H9 (cell line): ENCODE measurements at regions not wholly inside any gene's neighbourhood (a gene's known extent, or its start where the extent isn't known, plus 50 kb on each side); places are given as distances from the start of the nearest gene placed in this dataset.

ENCODE experiments used
- DNase-seq: peaks from one replicate; pipeline ENCODE4 v3.0.0-alpha.2; 2017
- H2AFZ ChIP-seq: one replicate; pipeline ENCODE4 v1.6.1; 2013; ENCODE audit warnings: mild to moderate bottlenecking, low read length, control low read depth, moderate library complexity
- H2AK5ac ChIP-seq: 2 replicates; pipeline ENCODE4 v1.6.1; 2013; ENCODE audit warnings: low read length, control low read depth, mixed read lengths; ENCODE audit not compliant: insufficient read length
- H2BK120ac ChIP-seq: one replicate; pipeline ENCODE4 v1.6.1; 2013; ENCODE audit warnings: low read depth, mild to moderate bottlenecking, low read length, control low read depth, inconsistent platforms; ENCODE audit not compliant: poor library complexity, severe bottlenecking
- H2BK12ac ChIP-seq: 2 replicates; pipeline ENCODE4 v1.6.1; 2013; ENCODE audit warnings: low read length, control low read depth, mixed read lengths, low read depth; ENCODE audit not compliant: insufficient read length
- H2BK15ac ChIP-seq: 2 replicates; pipeline ENCODE4 v1.6.1; 2013; ENCODE audit warnings: low read depth, low read length, control low read depth
- H2BK20ac ChIP-seq: one replicate; pipeline ENCODE4 v1.6.1; 2013; ENCODE audit warnings: low read depth, mild to moderate bottlenecking, low read length, control low read depth, inconsistent platforms; ENCODE audit not compliant: poor library complexity, severe bottlenecking
- H2BK5ac ChIP-seq: 2 replicates; pipeline ENCODE4 v1.6.1; 2013; ENCODE audit warnings: low read length, control low read depth, mixed read lengths; ENCODE audit not compliant: insufficient read length
- H3K14ac ChIP-seq: 2 replicates; pipeline ENCODE4 v1.6.1; 2013; ENCODE audit warnings: low read length, control low read depth; ENCODE audit not compliant: insufficient read depth
- H3K18ac ChIP-seq: 2 replicates; pipeline ENCODE4 v1.6.1; 2013; ENCODE audit warnings: low read depth, mild to moderate bottlenecking, mixed read lengths, low read length, control low read depth; ENCODE audit not compliant: insufficient read length
- H3K23ac ChIP-seq: 2 replicates; pipeline ENCODE4 v1.6.1; 2013; ENCODE audit warnings: low read length, control low read depth, mixed read lengths, low read depth; ENCODE audit not compliant: insufficient read length
- H3K23me2 ChIP-seq: 2 replicates; pipeline ENCODE4 v1.6.1; 2013; ENCODE audit warnings: low read depth, mild to moderate bottlenecking, mixed read lengths, low read length, control low read depth; ENCODE audit not compliant: insufficient read length, poor library complexity, severe bottlenecking
- H3K27ac ChIP-seq: 2 replicates; pipeline ENCODE4 v1.5.1; 2013; ENCODE audit warnings: low read length, control low read depth, mixed read lengths, low read depth; ENCODE audit not compliant: insufficient read length
- H3K27me3 ChIP-seq: 2 replicates; pipeline ENCODE4 v1.6.1; 2013; ENCODE audit warnings: low read length, control low read depth, inconsistent platforms; ENCODE audit not compliant: insufficient read depth
- H3K4ac ChIP-seq: 2 replicates; pipeline ENCODE4 v1.6.1; 2013; ENCODE audit warnings: low read depth, mild to moderate bottlenecking, control low read depth, inconsistent platforms, low read length, moderate library complexity
- H3K4me1 ChIP-seq: 2 replicates; pipeline ENCODE4 v1.6.1; 2013; ENCODE audit warnings: low read length, control low read depth, inconsistent platforms; ENCODE audit not compliant: insufficient read depth
- H3K4me2 ChIP-seq: 2 replicates; pipeline ENCODE4 v1.6.1; 2013; ENCODE audit warnings: low read length, control low read depth, mixed read lengths; ENCODE audit not compliant: insufficient read length, insufficient read depth
- H3K56ac ChIP-seq: 2 replicates; pipeline ENCODE4 v1.6.1; 2013; ENCODE audit warnings: low read depth, mild to moderate bottlenecking, mixed read lengths, low read length, control low read depth; ENCODE audit not compliant: insufficient read length
- H3K79me1 ChIP-seq: 2 replicates; pipeline ENCODE4 v1.6.1; 2013; ENCODE audit warnings: low read depth, mild to moderate bottlenecking, moderate library complexity, low read length, control low read depth, inconsistent platforms; ENCODE audit not compliant: insufficient read depth, poor library complexity, severe bottlenecking
- H3K79me2 ChIP-seq: 2 replicates; pipeline ENCODE4 v1.6.1; 2013; ENCODE audit warnings: low read length, control low read depth, inconsistent platforms; ENCODE audit not compliant: insufficient read depth
- H3K9ac ChIP-seq: 2 replicates; pipeline ENCODE4 v1.6.1; 2013; ENCODE audit warnings: low read length, control low read depth, mixed read lengths; ENCODE audit not compliant: insufficient read length; ENCODE audit errors: extremely low read depth
- H3K9me3 ChIP-seq: one replicate; pipeline ENCODE4 v1.6.1; 2013; ENCODE audit warnings: low read depth, low read length, inconsistent platforms; ENCODE audit not compliant: control insufficient read depth
- H3T11ph ChIP-seq: one replicate; pipeline ENCODE4 v1.6.1; 2013; ENCODE audit warnings: mild to moderate bottlenecking, low read length, control low read depth, inconsistent platforms
- H4K20me1 ChIP-seq: one replicate; pipeline ENCODE4 v1.6.1; 2013; ENCODE audit not compliant: control insufficient read depth, insufficient read length, insufficient read depth
- H4K5ac ChIP-seq: 2 replicates; pipeline ENCODE4 v1.6.1; 2013; ENCODE audit warnings: low read depth, mild to moderate bottlenecking, mixed read lengths, low read length, control low read depth; ENCODE audit not compliant: insufficient read length
- H4K8ac ChIP-seq: replicated peaks from 2 replicates; pipeline ENCODE4 v1.6.1; 2013; ENCODE audit warnings: low read length, control low read depth, mixed read lengths, low read depth; ENCODE audit not compliant: insufficient read length
- H4K91ac ChIP-seq: 2 replicates; pipeline ENCODE4 v1.6.1; 2013; ENCODE audit warnings: low read depth, mild to moderate bottlenecking, moderate library complexity, mixed read lengths, low read length, control low read depth; ENCODE audit not compliant: insufficient read length
- H3K27ac Mint-ChIP-seq, 3 experiments: 2 replicates in 2 of 3; 3 replicates in 1 of 3; pipeline ENCODE4 v1.8.0; 2020 to 2021; ENCODE audit warnings: mixed read lengths in 3 of 3, mild to moderate bottlenecking in 1 of 3, moderate library complexity in 1 of 3
- H3K27me3 Mint-ChIP-seq: 2 replicates; pipeline ENCODE4 v1.8.0; 2021; ENCODE audit warnings: low read depth, mild to moderate bottlenecking, moderate library complexity, mixed read lengths
- H3K36me3 Mint-ChIP-seq, 3 experiments: 2 replicates in 2 of 3; 3 replicates in 1 of 3; pipeline ENCODE4 v1.8.0; 2020 to 2021; ENCODE audit warnings: low read depth in 3 of 3, mixed read lengths in 3 of 3; ENCODE audit not compliant: insufficient read depth in 1 of 3
- H3K4me1 Mint-ChIP-seq, 2 experiments: 2 replicates each; pipeline ENCODE4 v1.8.0; 2020; ENCODE audit warnings: mixed read lengths in 2 of 2
- H3K4me3 Mint-ChIP-seq, 2 experiments: 2 replicates in 1 of 2; 3 replicates in 1 of 2; pipeline ENCODE4 v1.8.0; 2020 to 2021; ENCODE audit warnings: mild to moderate bottlenecking in 2 of 2, mixed read lengths in 2 of 2, moderate library complexity in 1 of 2
- H3K9me3 Mint-ChIP-seq, 2 experiments: 2 replicates in 1 of 2; 3 replicates in 1 of 2; pipeline ENCODE4 v1.8.0; 2020; ENCODE audit warnings: mild to moderate bottlenecking in 2 of 2, mixed read lengths in 2 of 2, moderate library complexity in 1 of 2
- CTCF ChIP-seq: fragments of 200-600 bp; sonication (generic); conservative IDR thresholded peaks from 3 replicates; pipeline ENCODE4 v1.8.0; 2021; ENCODE audit warnings: antibody characterized with exemption, mild to moderate bottlenecking
- WGBS: extraction: QIAGEN DNeasy Blood & Tissue Kit; methylation state at CpG from one replicate; pipeline ENCODE4 v1.1.7; 2013; ENCODE audit warnings: missing lambda C conversion rate, low lambda C conversion rate, mixed read lengths; ENCODE audit not compliant: insufficient read length; ENCODE audit errors: extremely low coverage; 5-methylcytosine and 5-hydroxymethylcytosine counted together

DNA sequence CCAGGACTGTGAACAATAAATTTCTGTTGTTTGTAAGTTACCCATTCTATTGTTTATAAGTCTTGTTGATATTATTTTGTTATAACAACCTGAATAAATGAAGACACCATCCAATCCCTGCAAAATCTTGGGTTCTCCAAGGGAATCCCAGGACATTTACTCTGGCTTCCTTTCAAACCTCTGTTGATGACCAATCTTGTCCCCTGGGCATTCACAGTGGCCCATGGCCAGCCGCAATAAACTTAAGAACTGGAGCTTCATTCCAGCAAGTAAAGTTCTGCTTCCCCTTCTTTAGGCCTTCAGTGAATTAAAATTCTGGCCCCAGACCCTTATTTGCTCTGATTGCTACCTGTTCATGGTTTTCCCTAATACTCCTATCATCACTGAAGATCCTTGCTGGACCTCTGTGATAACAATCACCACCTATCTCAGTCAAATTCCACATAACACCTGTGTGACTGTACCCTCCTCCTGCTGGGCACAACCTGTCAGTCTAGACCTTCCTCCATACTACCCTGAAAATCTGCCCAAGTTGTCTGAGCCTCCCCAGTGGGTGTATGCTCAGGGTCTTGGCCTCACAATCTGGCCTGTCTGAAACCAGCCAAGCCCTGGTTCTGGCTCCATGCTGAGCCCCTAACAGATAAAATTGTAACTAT lies 153.1 kb downstream of the SEMA6D start:
- no peak overlapping the region for H3K18ac ChIP-seq
- H4K20me1 ChIP-seq: no peaks in the 10 kb centered on the region
- H3K9me3 ChIP-seq: no peaks in the 10 kb centered on the region
- no peak for DNase-seq
- Mint-ChIP-seq H3K36me3 (peaks cover 0 to 21% (median 4%) of the 10 kb centered on the region in 3 experiments; a peak in 4 of 7 replicates), H3K9me3 (peaks cover 16 to 22% of the 10 kb centered on the region in 2 experiments), H3K4me3 (no peak overlapping the region), H3K27me3 (peaks cover 4% of the 10 kb centered on the region), H3K4me1 (peaks cover 0 to 5% of the 10 kb centered on the region in 2 experiments), H3K27ac (no peak overlapping the region)
- H3K79me2 ChIP-seq: no peaks in the 10 kb centered on the region
- no peak overlapping the region for H3K56ac ChIP-seq
- no peak overlapping the region for H3K9ac ChIP-seq
- no peaks in the 10 kb centered on the region for H3K27me3 ChIP-seq
- TF ChIP-seq CTCF: no peak
- H3K4me1 ChIP-seq: no peaks in the 10 kb centered on the region
- H2BK12ac ChIP-seq: no peak overlapping the region
- no peak overlapping the region for H3T11ph ChIP-seq
- no peak overlapping the region for H2AFZ ChIP-seq
- no peak overlapping the region for H4K91ac ChIP-seq
- H4K8ac ChIP-seq: no peak overlapping the region
- no peak overlapping the region for H4K5ac ChIP-seq
- H3K27ac ChIP-seq: no peak overlapping the region
- H3K23me2 ChIP-seq: no peaks in the 10 kb centered on the region
- no peak overlapping the region for H3K14ac ChIP-seq
- no peak overlapping the region for H2BK15ac ChIP-seq
- H3K23ac ChIP-seq: no peak overlapping the region
- no peak overlapping the region for H2BK5ac ChIP-seq
- H2BK20ac ChIP-seq: no peak overlapping the region
- H2BK120ac ChIP-seq: no peak overlapping the region
- no peaks in the 10 kb centered on the region for H3K79me1 ChIP-seq
- no CpG with 5 or more reads among the region's 1 CpG for WGBS
- no peak overlapping the region for H3K4me2 ChIP-seq
- no peak overlapping the region for H3K4ac ChIP-seq
- no peak overlapping the region for H2AK5ac ChIP-seq
